Motor neuron (in vitro differentiated cells): ENCODE measurements at regions not wholly inside any gene's neighbourhood (a gene's known extent, or its start where the extent isn't known, plus 50 kb on each side); places are given as distances from the start of the nearest gene placed in this dataset.
"Not testable (repeated sequence)": the region's sequence is repeated elsewhere in the genome, so short reads cannot be mapped to it uniquely, and the experiment has no call there.

ENCODE experiments used
- ATAC-seq, 8 experiments: fragments of 200-7000 bp; cut with Tn5 transposase; replicated peaks in 6 of 8; 2 replicates each; pipeline ENCODE4 v1.8.0; 2021; ENCODE audit warnings: mild to moderate bottlenecking in 8 of 8, moderate library complexity in 8 of 8
- H3K27ac ChIP-seq, 2 donors: fragments of 250-450 bp; sonication (Bioruptor Pico); 2 replicates each; pipeline ENCODE4 v1.9.0; 2021; ENCODE audit warnings: antibody characterized with exemption in 2 of 2, mild to moderate bottlenecking in 2 of 2, moderate library complexity in 1 of 2
- H3K4me1 ChIP-seq, 2 donors: fragments of 250-450 bp; sonication (Bioruptor Pico); replicated peaks in 1 of 2; 2 replicates each; pipeline ENCODE4 v1.6.1; 2021; ENCODE audit warnings: antibody characterized with exemption in 2 of 2, mild to moderate bottlenecking in 2 of 2, moderate library complexity in 1 of 2
- H3K4me3 ChIP-seq, 5 donors: fragments of 250-450 bp; sonication (Bioruptor Pico); 2 replicates each; pipeline ENCODE4 v1.9.0; 2021; ENCODE audit warnings: antibody characterized with exemption in 5 of 5, mild to moderate bottlenecking in 5 of 5, moderate library complexity in 4 of 5
- WGBS, 10 experiments: fragments of 450-650 bp; shearing (Covaris generic); methylation state at CpG; one replicate each; pipeline ENCODE4 v1.0.0; 2022; 5-methylcytosine and 5-hydroxymethylcytosine counted together
- in situ Hi-C, 9 experiments: fragments of 400-800 bp; cut with MboI; loops; one replicate each; pipeline ENCODE4 v1.15.0; 2021; ENCODE audit warnings: low sequenced_read_pairs in 9 of 9, low pct_unique_long_range_greater_than_20kb in 2 of 9; ENCODE audit not compliant: unreplicated experiment in 9 of 9

DNA sequence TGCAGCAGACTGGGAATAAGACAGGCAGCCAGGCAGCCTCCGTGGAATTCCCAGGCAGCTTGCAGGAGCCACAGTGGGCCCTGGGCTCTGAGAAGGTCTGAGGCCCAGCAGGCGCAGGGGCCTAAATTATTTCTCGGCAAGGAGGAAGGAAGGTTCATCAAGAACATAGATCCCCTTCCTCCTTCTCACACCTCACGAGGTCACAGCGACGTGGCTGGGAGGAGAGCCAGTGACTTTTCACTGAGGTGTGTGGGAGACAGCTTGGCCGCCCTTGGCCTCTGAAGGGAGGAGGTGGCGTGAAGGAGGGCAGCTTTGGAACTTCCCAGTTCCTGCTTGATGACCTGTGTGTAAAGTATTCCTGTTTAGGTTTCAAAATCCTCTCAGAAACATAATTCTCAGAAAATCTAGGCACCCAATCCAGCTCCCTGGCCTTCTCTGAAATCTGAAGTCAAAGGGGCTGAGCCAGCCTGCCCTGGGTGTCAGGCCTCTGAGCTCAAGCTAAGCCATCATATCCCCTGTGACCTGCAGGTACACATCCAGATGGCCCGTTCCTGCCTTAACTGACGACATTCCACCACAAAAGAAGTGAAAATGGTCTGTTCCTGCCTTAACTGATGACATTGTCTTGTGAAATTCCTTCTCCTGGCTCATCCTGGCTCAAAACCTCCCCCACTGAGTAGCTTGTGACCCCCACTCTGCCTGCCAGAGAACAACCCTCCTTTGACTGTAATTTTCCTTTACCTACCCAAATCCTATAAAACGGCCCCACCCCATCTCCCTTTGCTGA, 161.0 kb downstream of the ADRA2C start:
- in situ Hi-C loops, H3K27ac ChIP-seq, ATAC-seq, H3K4me1 ChIP-seq, H3K4me3 ChIP-seq: not testable (repeated sequence)
- 60 to 100% (median 68%) methylated on average over 1 to 3 of the region's 11 CpGs; no CpG with 5 or more reads in 5 of the 10 experiments for whole genome bisulfite sequencing, 10 experiments

DNA sequence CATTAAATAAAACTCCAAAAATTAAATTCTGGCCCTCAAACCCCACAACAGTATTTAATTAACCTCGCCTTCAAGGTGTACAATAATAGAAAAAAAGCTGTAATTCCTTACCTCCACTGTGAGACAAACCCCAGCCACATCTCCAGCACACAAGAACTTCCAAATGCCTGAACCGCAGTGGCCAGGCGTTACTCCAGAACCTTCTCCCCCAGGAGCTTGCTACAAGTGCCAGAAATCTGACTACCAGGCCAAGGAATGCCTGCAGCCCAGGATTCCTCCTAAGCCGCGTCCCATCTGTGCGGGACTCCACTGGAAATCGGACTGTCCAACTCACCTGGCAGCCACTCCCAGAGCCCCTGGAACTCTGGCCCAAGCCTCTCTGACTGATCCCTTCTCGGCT, 163.2 kb downstream of the ADRA2C start:
- in situ Hi-C loops, H3K4me3 ChIP-seq, H3K4me1 ChIP-seq, ATAC-seq, H3K27ac ChIP-seq: not testable (repeated sequence)
- WGBS, 10 experiments, result 60 to 100% (median 84%) methylated on average over 1 to 5 of the region's 8 CpGs; no CpG with 5 or more reads in 1 of the 10 experiments

DNA sequence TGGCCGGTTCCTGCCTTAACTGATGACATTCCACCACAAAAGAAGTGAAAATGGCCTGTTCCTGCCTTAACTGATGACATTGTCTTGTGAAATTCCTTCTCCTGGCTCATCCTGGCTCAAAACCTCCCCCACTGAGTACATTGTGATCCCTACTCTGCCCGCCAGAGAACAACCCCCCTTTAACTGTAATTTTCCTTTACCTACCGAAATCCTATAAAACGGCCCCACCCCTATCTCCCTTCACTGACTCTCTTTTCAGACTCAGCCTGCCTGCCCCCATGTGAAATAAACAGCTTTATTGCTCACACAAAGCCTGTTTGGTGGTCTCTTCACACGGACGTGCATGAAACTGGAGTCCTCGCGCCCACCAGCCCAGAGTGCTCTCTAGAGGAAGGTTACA, 166.5 kb downstream of the ADRA2C start:
- H3K4me1 ChIP-seq, ATAC-seq, H3K4me3 ChIP-seq, in situ Hi-C loops, H3K27ac ChIP-seq: not testable (repeated sequence)
- WGBS, 10 experiments, result no CpG with 5 or more reads among the region's 8 CpGs

DNA sequence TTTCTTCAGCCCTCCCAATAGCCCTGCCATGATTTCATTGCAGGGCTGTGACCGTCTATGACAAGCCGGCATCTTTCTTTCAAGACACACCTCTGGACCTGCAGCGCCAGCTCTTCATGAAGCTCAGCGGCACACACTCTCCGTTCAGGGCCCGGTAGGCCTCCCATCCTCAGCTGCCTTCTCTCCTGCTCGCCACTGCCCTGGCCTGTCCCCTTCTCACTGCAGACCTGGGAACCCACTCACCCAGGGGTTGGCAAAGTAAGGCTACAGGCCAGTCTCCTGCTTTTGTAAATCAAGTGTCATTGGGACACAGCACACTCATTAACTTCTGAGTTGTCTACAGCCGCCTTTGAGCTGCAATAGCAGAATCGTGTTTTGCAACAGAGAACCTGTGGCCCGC, 169.2 kb downstream of the ADRA2C start:
- in situ Hi-C loops, H3K4me3 ChIP-seq, H3K27ac ChIP-seq, ATAC-seq, H3K4me1 ChIP-seq: not testable (repeated sequence)
- 80 to 100% (median 96%) methylated on average over 1 to 7 of the region's 10 CpGs; no CpG with 5 or more reads in 7 of the 10 experiments for WGBS, 10 experiments

DNA sequence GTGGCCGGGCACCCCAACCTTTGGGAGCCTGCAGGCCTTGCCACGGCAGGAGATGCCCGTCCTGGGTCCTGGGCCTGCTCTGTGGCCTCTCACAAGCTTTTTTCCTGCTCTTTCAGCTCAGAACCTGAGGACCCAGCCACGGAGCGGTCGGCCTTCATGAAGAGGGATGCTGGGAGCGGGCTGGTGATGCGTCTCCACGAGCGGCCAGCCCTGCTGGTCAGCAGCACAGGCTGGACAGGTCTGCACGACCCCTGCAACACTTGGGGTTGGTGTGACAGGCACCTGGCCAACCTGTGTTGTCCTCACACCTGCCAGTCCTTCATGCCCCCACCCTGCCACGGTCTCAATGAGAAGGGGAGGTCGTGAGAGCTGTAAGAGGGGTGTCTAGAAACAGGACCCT, 170.0 kb downstream of the ADRA2C start:
- peaks cover 0 to 2% of the 10 kb centered on the region in 2 donors for H3K4me1 ChIP-seq
- H3K4me3 ChIP-seq, result no peak overlapping the region
- ATAC-seq, result no peak
- no peak overlapping the region for H3K27ac ChIP-seq
- in situ Hi-C loops, result no loop called here
- 40% methylated on average over 1 of the region's 13 CpGs; no CpG with 5 or more reads in 9 of the 10 experiments for WGBS, 10 experiments

DNA sequence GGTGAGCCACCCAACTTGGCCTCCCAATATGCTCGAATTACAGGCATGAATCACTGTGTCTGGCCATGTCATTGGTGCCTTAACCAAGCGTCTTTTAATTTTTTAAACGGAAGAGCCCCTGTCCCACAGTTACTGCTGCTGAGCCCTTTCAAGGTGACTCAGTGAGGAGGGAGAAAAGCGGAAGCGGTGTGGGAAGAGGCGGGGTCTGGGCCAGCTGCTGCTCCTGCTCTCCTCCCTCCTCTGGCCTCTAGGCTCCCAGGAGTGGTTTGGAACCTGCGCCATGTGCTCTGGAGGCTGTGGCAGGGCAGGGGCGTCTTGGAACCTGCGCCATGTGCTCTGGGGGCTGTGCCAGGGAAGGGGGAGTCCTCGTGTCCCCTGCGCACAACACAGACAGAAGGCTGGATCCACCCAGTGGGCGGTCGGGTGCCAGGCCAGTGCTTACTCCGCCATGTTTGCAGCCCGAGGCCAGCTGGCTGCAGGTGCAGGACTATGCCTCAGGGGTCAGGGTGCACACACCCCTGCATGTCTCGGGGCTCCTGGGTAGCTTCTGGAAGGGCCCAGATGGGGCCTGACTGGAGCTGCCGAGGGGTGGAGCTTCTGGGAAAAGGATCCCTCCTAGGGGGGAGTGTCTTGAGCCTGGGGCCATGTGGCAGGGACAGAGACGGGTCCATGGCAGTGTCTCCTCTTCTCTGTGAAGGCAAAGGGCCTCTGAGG, 171.8 kb downstream of the ADRA2C start:
- H3K27ac ChIP-seq, H3K4me3 ChIP-seq, ATAC-seq, H3K4me1 ChIP-seq, in situ Hi-C loops: not testable (repeated sequence)
- WGBS, 10 experiments, result 23 to 67% (median 62%) methylated on average over 1 to 3 of the region's 18 CpGs; no CpG with 5 or more reads in 7 of the 10 experiments

DNA sequence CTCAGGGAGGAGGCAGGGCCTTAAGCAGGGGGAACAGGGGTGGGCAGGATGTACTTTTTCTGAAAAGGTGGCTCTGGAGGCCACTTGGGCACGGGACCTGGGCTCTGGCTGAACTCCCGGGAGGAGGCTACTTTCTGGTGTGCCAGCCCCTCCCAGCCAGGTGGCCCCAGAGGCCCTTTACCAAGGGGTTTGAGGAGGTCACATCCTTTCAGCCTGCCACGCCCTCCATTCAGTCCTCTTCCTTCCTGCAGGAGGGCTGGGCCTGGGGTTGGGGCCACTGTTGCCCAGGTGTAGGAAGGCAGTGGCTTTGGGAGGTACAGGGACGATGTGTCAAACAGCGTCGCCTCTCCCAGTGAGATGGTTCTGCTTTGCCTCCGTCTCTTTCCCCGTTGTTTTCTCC, 172.5 kb downstream of the ADRA2C start:
- ATAC-seq, H3K27ac ChIP-seq, H3K4me1 ChIP-seq, in situ Hi-C loops, H3K4me3 ChIP-seq: not testable (repeated sequence)
- 93% methylated on average over 5 of the region's 8 CpGs; no CpG with 5 or more reads in 9 of the 10 experiments for WGBS, 10 experiments

DNA sequence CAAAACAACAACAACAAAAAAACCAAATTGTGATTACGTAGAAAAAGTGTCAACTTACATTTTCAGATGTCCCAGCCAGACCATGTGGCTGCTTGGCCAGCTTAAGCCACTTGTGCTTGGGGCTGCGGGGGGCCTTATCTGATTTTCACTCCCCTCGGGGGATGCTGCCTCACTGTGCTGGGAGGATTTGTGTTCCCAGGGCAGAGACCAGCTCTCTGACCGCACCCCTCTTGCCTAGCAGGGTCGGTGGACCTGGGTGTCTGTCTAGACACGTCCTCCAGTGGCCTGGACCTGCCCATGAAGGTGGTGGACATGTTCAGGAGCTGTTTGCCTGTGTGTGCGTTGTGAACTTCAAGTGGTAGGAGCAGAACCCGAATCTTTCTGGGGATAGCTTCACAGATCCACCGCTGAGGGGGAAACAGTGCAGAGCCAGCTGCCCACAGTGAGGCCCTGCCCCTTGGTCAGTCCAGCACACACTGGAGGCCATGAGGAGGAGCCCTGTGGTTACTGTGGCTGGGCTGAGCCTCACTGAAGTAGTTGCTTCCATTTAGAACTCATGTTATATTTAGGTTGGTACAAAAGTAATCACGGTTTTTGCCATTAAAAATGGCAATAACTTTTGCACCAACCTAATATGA, 173.9 kb downstream of the ADRA2C start:
- H3K27ac ChIP-seq, ATAC-seq, H3K4me3 ChIP-seq, H3K4me1 ChIP-seq, in situ Hi-C loops: not testable (repeated sequence)
- 80 to 100% (median 100%) methylated on average over 1 of the region's 10 CpGs; no CpG with 5 or more reads in 7 of the 10 experiments for WGBS, 10 experiments

DNA sequence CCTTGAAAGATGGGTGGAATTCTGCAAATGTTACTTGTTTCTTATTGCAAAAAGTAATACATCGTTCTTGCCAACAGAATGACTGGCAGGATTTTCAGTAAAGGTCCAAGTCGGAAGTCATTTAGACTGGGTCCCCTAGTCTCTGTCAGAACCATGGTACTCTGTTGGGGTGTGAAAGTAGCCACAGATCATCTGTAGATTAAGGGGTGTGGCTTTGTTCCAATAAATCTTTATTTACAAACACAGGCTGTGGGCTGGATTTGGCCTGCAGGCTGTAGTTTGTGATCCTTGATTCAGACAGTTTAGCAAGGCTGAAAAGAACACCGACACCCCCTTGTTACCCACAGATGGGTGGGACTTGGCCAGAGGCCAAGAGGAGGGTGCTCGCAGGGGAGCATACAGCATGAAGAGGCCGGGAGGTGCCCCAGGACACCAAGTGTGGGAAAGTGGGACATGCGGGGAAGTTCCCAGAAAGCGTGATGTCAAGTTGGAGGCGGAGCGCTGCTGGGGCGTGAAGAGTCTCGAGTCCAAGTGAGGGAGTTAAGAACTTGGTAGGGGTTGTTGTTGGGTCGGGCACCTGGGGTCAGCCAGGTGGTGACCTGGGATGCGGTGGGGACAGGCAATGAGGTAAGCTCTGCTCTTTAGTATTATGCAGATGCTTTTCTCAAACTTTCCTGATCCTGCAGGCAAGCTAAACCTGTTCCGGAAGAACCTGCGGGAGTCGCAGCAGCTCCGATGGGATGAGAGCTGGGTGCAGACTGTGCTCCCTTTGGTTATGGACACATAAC, 175.7 kb downstream of the ADRA2C start:
- 0 to 100% (median 48%) methylated on average over 1 to 8 of the region's 17 CpGs; no CpG with 5 or more reads in 3 of the 10 experiments for WGBS, 10 experiments
- H3K4me3 ChIP-seq, H3K4me1 ChIP-seq, ATAC-seq, H3K27ac ChIP-seq, in situ Hi-C loops: not testable (repeated sequence)

DNA sequence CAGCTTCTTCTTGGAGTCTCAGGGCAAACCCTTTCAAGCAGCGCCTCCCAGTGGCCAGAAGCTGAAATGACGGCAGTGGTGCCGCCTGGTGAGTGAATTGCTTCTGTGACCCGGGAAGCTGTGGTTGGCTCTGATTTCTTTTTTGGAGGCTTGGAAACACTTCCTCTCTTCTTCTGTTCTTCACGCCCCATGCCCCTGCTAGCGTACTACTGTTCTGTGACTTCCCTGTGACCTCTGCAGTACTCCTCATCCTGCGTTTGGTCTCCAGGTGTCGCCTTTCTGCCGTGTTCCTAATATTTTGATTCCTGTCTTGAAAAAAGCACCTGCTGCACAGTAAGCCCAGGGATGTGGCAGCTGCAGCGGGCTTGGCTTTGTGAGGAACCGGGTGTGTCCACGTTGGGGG, 176.4 kb downstream of the ADRA2C start:
- H3K4me3 ChIP-seq, H3K27ac ChIP-seq, H3K4me1 ChIP-seq, in situ Hi-C loops: not testable (repeated sequence)
- WGBS, 10 experiments, result 0 to 61% (median 26%) methylated on average over 2 to 5 of the region's 12 CpGs; no CpG with 5 or more reads in 6 of the 10 experiments
- peak in 1 of 8 experiments; percentile 19 for ATAC-seq

DNA sequence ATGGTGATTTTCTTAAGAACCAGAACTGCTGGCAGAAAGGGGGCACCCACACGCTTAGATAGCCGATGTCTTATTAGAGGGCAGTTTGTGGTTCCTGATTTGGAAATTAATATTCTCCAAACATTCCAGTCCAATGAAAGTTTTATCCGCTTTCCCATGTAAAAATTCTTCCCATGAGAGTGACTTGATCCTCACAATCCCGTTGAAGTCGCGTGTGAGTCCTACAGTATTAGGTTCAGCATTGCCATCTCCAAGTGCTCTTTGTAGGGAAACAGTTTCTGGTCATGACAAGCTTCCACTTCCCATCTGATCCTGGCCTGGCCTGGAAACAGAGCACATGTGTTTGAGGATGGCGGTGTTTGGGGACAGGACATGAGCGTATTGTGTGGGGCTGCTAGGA, 176.9 kb downstream of the ADRA2C start:
- H3K4me1 ChIP-seq, H3K4me3 ChIP-seq, ATAC-seq, in situ Hi-C loops, H3K27ac ChIP-seq: not testable (repeated sequence)
- WGBS, 10 experiments, result 95 to 100% methylated on average over 2 to 3 of the region's 8 CpGs; no CpG with 5 or more reads in 8 of the 10 experiments

DNA sequence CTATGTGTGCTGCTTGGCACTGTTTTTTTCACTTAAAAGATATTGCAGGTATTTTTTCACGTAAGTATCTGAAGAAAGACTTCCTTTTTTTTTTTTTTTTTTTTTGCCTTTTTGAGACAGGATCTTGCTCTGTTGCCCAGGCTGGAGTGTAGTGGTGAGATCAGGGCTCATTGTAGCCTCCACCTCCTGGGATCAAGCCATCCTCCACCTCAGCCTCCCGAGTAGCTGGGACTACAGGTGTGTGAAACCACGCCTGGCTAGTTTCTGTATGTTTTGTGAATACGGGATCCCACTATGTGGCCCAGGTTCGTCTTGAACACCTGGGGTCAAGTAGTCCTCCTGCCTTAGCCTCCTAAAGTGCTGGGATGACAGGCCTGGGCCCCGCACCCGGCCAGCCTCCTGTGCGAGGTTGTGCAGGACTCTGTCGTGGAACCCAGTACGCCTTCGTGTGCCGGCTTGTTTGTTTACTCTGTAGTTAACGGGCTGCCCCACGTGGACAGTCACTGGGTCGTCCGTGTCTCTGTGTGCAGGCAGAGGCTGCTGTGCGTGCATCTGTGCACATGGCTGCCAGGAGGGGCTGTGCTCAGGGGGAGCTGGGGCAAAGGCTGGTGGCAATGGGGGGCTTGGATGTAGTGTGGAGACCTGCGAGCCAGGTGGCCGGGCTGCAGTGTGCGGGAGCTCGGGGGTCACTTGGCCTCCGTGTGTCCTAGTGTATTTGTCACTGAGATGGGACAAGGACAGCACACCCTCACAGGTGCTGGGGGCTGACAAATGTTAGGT, 179.5 kb downstream of the ADRA2C start:
- no peak for ATAC-seq
- WGBS, 10 experiments, result 75 to 100% (median 90%) methylated on average over 1 to 4 of the region's 22 CpGs; no CpG with 5 or more reads in 7 of the 10 experiments
- in situ Hi-C loops, result no loop called here

More for the DNA sequence above, 179.5 kb downstream of the ADRA2C start:
- Histone ChIP-seq H3K4me3 (no peak overlapping the region), H3K27ac (no peak overlapping the region), H3K4me1 (no peaks in the 10 kb centered on the region)
